Stimulated activated CD8-positive, alpha-beta memory T cell treated with anti-CD3 and anti-CD28 coated beads, Interleukin-2, amount 100 ng/mL, for 48 hours (primary cell): ENCODE measurements at regions not wholly inside any gene's neighbourhood (a gene's known extent, or its start where the extent isn't known, plus 50 kb on each side); places are given as distances from the start of the nearest gene placed in this dataset.
"Not testable (repeated sequence)": the region's sequence is repeated elsewhere in the genome, so short reads cannot be mapped to it uniquely, and the experiment has no call there.

Experiments used
- DNase-seq, 2 donors: peaks; one replicate each; pipeline ENCODE4 v3.0.0-alpha.2; 2020; ENCODE audit warnings: low read depth in 2 of 2

DNA sequence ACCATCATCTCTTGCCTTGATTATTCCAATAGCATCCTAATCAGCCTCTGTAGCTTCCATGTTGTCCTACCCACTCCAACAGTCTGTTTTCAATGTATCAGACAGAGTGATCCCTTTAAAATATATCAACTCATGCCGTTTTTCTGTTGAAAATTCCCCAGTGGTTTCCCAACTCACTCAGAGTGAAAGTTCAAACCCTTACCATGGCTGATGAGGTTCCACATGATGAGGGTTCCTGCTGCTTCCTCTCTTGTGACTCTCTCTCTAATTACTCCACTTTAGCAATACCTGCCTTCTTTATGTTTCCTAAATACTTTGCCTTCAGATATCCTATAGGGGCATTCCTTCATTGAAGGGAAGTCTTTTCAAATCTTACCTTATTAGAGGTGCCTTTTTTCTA, 334.7 kb downstream of the PPP1R2C start:
- DNase-seq, result no peak

DNA sequence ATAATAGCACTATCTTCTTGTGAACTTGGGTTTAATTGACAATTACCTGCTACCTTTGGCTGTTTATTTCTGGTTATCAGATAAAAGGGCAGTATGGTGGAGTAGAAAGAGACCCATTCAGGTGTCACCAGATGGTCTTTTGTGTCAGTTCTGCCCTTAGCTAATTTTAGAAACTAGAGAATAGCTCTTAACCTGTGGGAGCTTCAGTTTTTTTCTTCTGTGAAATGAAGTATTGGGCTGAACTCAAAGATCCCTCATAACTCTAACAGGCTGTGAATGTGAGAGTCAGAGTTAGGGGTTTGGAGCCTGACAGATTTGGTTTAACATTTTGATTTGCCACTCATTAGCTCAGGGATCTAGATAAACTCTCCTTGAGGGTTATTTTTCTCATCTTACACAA, 335.2 kb downstream of the PPP1R2C start:
- no peak for DNase-seq

DNA sequence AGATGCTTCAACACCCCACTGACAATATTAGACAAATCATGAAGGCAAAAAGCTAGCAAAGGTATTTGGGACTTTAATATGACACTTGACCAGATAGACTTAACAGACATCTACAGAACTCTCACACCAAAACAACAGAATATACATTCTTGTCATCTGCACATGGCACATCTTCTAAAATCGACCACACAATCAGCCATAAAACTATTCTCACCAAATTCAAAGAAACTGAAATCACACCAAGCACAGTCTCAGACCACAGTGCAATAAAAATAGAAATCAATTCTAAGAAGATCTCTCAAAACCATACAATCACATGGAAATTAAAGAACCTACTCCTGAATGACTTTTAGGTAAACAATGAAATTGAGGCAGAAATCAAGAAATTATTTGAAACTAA, 340.8 kb downstream of the PPP1R2C start:
- DNase-seq, result no peak

DNA sequence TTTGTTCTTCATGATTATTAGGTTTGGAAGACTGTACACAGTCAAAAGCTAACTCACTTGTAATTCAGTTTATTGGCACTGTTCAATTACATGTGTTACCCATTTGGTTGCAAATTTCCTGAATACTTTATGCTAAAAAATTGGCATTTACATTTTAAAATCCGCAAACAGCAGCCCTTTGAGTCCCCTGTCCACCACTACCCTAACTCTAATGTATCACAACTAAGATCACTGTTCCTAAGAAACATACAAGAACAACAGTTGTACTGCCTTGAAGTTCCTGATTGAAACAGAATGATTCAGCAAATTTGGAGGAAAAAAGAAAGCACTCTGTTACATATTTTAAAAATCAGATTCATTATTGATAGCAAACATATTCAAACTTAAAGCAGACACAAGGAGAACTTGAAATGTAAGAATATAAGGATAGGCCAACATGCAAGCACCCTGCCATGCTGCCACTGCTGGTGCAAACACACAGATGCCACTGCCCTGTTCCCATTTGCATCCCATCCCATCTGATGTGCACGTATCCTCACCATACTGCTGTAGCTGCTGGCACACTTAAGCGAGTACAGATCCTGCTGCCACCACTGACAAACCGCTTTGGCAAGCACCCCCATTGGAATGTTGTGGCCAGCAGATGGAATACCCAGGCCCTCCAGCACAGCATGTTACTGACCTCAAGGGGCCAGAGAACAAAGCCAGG, 343.4 kb downstream of the PPP1R2C start:
- DNase-seq, result no peak

DNA sequence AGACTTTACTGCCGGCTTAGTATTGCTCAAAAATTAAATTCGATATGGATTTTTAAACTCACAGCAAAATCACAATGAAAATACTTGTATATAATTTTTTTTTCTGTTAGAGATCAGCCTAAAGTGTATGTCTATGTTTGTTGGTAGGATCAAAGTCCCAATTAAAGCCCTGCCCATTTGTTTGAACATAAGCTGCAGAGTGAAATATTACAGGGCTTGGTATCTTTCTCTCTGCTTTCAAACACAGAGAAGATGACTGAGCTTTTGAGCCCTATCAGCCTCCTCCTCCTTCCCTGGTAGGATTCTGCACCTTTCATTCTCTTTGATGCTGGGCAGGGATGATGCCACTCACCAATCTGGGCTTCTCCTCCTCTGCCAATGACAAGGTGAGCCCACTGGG, 345.4 kb downstream of the PPP1R2C start:
- no peak for DNase-seq

DNA sequence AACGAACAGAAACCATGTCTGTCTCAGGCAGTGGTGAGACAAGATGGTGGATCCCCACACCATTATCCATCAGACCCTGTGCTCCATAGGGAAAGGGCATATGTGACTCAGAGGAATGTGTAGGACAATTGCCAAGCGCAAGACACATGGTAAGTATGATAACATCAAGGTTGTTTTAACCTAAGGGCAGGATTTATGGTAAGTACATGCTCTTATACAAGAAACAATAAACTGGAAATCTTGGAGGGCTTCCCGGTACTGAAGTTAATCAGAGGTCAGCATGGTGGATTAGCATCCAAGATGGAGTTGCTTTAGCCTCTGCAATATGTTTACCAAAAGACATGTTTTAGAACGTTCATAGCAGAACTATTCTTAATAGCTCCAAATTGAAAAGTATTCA, 355.0 kb downstream of the PPP1R2C start:
- no peak for DNase-seq

DNA sequence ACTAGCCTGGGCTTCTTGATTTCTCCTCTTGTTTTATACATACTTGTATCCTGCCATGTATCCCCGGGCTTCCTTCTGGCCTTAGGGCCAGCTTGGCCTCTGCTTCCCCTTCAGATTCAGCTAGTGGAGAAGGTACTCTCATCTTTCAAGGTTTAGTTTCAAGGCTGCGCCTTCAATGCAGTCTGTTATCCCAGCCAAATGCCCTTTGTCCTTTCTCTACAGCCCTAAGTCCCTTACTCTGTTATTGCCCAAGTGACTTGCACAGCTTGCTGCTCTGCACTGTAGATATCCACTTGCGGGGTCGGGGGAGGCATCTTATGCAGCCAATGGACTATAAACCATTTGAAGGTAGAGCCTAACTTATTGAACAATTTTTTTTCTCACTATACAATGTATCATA, 357.5 kb downstream of the PPP1R2C start:
- no peak for DNase-seq

DNA sequence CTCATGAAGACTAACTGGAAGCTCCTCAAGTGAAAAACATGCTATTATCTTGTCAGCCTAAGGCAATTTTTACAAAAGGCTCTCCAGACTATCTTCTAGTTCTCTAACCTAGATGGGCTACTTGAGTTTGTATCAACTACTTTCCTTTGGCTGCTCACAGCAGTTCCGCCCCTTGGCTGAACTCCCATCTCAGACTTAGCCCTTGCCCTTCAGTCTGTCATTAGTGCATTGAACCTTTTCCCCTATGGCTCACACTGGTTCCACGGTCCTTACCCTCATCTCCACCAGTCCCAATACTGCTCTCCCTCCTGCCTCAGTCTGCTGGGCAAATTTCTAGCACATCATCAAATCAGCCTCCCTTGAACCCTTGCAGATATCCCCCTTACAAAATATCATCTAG, 362.3 kb downstream of the PPP1R2C start:
- no peak for DNase-seq

DNA sequence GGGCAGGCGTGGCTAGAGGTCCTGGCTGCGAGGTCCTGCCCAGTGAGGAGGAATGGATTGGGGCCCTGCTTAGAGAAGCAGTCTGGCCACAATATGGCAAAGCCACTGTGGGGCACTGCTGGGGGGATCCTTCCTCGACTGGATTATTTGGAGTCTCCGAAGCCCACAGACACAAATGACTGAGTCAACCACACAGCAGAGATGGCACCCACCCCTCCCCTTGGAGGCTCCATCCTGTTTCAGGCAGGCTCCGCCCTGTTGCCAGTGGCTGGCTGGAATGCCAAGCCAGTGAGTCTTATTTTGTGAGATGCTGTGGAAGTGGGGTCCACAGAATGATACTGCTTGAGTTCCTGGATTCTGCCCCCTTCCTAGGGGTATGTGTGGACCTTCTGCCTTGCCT, 363.9 kb downstream of the PPP1R2C start:
- DNase-seq, result no peak

DNA sequence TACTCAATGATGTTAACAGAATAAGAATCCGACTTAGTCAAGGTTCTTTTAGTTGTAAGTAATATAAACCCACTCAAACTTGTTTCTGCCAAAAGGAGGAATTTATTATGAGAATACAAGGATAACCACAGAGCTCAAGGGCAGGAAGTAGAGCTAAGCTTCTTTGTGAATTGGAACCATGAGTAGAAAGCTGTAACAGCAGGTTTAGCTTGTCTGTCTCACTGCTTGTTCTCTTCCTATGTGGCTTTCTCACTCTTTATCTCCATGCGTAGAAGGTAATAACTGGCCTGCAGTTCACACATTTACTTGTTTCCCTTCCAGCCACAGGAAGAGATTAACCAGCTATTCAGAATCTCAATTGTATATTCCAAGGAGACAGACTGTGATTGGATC, 378.3 kb downstream of the PPP1R2C start:
- no peak for DNase-seq

DNA sequence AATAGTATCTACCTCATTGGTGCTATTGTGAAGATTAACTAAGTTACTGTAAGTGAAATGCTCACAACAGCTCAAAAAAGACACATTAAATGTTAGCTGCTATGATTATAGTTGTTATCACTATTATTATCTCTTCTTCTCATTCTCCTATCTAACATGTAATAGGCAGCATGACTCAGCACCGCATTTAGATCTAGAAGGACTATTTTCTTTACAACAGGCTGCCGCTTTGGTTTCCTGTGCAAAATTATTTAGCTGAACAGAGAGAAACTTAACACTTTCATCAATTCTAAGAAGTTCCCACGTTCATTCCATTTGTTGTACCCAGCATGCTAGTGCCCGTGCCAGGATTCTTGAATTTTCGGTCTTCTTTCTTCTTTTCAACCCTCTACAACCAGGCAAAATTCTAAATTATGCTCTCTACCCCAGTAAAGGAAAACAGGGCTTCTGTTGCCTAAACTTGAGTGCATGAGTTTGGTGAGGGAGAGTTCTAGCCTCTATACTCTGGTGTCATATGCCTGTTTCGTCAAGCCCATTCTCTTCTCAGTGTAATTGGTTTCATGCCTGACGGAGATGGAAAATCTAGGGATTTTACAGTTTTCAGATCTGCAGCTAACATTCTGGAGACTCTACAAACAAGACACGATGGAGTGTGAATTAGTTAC, 378.9 kb downstream of the PPP1R2C start:
- DNase-seq, result no peak

DNA sequence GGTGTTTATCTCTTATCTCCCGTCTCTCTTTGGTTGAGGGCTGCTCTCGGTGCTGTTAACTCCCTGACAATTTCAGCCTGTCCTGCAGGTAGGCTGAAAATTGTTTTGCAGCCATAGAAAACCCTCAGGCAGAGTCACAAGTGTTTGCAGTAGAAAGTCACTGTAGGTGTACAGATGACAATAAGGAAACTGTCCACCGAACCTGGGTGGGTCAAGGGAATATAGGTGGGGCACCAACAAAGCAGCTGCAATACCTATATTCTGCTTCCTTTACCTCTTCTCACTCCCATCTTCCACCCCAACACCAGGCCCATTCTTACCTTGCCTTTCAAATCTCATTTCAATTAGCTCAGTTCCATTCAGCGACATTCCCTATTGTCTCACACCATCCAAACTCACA, 381.8 kb downstream of the PPP1R2C start:
- DNase-seq, result no peak

DNA sequence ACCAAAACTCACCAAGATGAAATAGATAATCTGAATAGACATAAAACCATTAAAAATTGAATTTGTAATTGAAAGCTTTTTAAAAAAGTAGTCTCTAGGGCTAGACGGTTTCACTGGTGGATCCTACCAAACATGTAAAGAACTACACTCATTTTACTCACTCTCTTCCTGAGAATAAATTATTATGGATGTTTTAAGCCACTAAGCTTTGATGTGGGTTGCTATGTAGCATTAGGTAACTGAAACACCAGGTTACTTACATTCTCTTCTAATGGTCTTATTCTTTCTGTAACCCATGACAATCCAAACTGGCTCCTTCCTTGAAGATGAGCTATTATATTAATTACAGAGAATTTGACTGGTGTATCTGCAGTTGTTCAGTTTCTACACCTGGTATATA, 385.1 kb downstream of the PPP1R2C start:
- DNase-seq, result no peak

DNA sequence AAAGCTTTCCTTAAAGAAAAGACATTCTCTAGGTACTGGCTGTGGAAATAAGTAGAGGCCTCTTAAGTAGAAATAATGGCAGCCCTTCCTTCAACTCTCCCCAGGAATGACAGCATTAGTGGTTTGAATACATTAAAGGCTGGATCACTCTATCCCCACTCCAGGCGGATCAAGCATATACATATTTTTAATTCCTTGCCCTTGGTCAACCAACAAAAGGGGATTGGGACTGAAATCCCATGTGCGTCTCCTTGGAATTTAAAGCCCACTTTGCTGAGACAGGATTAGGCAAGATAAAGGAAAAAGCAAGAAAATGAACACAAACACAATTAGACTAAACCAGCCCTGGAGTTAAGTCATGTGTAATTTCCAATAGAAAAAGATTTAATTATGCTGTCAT, 391.3 kb downstream of the PPP1R2C start:
- DNase-seq, result no peak

DNA sequence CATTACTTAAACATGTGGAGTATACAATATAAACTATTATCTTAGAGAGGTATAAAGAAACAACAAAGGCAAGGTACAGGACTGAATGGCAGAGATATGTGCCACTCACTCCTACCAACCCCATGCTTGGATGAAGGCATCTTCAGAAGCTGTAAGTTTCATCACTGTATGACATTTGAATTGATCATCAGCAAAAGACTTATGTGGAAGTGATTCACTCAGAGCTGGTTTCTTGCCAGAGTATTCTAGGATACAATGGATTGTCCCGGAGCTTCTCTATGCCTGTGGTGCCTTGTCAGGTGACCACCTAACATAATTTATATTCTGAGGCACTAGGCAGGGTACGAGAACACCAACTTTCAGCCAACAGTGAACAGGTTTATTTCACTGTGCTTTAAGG, 392.2 kb downstream of the PPP1R2C start:
- no peak for DNase-seq

DNA sequence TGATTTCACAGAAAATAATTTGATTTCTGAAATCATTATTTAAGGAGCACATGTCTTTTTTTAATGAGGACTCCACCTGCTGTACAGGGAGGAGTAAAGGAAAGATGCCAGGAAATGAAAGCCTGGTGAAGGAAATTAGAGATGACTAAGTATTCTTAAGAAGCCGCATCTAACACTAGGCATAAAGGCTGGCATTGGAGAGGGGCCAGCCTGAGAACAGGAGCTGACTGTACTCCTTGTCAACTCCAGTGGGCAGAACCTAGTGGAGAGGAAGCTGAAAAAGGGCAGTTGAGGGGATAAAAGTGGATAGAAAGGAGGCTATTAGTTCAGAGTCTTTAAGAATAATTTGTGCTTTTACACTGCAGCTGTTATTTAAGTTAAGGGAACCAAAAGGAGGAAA, 393.0 kb downstream of the PPP1R2C start:
- DNase-seq, result no peak

DNA sequence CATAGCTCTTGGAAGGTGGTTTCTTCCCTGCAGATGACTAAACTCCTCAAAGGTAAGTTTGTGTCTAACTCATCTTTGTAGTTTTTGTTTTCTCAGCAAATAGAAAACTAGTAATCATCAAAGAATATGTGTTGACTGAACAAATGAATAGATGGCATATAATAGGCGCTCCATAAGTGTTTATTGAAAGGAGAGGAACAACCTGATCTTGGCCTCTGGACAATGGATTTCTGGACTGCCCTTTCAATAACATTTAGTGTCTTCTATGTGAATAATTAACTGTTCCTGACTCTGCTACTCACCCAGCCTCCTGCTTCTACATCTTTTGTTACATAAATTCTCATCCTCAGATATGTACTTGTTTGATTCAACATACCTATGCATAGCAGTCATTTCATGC, 399.1 kb downstream of the PPP1R2C start:
- no peak for DNase-seq

DNA sequence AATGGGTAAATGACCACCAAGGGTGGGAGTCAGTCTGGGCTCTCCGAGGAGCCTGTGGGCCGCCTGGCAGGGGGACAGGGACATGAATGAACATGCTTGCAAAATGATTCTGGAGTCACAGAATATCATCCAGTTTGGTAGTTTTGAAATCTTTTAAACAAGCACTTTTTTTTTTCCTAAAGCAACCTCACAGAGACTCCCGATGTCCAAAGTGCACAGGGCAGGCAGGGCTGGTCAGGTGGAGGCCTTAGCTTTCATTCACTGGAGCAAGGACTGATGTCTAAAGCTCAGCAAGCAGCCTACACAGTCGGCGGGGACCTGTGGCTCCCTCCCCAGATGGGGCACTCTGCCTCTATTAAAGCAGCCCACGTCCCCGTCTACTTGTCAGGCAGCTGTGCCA, 402.9 kb downstream of the PPP1R2C start:
- DNase-seq, result no peak

DNA sequence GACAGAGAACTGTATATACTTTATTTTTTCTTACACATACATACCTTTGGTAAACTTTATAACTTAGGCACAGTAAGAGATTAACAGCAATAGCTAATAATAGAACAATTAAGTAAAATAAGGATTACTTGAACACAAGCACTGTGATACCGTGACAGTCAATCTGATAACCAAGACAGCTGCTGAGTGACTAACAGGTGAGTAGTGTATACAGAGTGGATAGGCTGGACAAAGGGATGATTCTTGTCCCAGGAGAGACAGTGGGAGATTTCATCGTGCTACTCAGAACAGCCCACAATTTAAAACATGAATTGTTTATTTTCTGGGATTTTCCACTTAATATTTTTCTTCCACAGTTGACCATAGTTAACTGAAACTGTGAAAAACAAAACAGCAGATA, 411.8 kb downstream of the PPP1R2C start:
- no peak for DNase-seq

DNA sequence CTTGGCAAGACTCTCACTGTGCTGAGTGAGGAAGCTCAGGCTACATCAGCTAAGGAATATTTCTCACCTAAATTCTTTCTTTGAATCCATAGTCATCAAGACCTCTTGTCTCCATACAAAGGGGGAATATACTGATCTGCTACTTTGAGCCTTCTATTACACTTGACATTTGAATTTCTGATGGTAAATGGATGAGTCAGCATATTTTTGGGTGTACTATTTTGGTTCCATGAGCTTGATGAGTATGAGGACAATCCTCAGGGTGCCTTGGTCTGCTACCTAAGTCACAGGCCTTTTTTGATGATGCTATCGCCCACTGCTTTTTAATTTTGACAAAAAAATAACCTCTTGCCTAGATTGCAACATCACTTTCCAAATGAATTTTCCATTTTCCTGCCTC, 415.7 kb downstream of the PPP1R2C start:
- DNase-seq, result no peak

DNA sequence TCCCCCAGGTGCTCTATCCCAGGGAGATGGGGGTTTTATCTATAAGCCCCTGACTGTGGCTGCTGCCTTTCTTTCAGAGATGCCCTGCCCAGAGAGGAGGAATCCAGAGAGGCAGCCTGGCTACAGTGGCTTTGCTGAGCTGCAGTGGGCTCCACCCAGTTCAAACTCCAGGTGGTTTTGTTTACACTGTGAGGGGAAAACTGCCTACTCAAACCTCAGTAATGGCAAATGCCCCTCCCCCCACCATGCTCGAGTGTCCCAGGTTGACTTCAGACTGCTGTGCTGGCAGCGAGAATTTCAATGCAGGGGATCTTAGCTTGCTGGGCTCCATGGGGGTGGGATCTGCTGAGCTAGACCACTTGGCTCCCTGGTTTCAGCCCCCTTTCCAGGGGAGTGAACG, 419.6 kb upstream of the CASK start:
- not testable (repeated sequence) for DNase-seq
